OCI-LY3 (cell line): ENCODE measurements at regions not wholly inside any gene's neighbourhood (a gene's known extent, or its start where the extent isn't known, plus 50 kb on each side); places are given as distances from the start of the nearest gene placed in this dataset.

Experiments used
- EZH2phosphoT487 ChIP-seq: fragments of 200-600 bp; shearing (Covaris generic); IDR thresholded peaks from 2 replicates; pipeline ENCODE4 v1.6.1; 2018; ENCODE audit warnings: antibody characterized with exemption, mixed run types, low read depth
- TF ChIP-seq, protein P1 (sequence below): fragments of 200-600, 300-600 bp; sonication (generic); IDR thresholded peaks from 2 replicates; pipeline ENCODE4 v1.5.1; 2014; ENCODE audit warnings: antibody characterized with exemption, low read length, low read depth

DNA sequence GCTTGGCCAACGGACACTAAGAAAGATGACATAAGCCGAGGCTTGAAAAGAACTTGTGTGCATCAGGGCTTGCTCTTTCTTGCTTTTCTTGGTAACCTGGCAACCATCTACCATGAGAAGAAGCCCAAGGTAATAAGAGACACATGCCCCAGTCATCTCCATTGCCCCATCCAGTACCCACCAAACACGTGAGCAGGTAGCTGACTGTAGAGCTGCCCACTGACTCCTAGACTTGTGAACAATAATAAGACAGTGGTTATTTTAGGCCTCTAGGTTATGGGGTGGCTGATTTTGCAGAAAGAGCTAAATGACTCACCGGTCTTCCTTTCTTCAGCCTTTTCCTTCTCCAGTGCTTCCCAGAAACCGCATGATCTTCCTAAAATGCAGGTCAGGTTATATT is 105.0 kb upstream of the JUN start:
- TF ChIP-seq, protein P1, sequence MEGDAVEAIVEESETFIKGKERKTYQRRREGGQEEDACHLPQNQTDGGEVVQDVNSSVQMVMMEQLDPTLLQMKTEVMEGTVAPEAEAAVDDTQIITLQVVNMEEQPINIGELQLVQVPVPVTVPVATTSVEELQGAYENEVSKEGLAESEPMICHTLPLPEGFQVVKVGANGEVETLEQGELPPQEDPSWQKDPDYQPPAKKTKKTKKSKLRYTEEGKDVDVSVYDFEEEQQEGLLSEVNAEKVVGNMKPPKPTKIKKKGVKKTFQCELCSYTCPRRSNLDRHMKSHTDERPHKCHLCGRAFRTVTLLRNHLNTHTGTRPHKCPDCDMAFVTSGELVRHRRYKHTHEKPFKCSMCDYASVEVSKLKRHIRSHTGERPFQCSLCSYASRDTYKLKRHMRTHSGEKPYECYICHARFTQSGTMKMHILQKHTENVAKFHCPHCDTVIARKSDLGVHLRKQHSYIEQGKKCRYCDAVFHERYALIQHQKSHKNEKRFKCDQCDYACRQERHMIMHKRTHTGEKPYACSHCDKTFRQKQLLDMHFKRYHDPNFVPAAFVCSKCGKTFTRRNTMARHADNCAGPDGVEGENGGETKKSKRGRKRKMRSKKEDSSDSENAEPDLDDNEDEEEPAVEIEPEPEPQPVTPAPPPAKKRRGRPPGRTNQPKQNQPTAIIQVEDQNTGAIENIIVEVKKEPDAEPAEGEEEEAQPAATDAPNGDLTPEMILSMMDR, result no peak
- no peak for TF ChIP-seq EZH2phosphoT487
